ENCODE measurements at regions not wholly inside any gene's neighbourhood (a gene's known extent, or its start where the extent isn't known, plus 50 kb on each side); places are given as distances from the start of the nearest gene placed in this dataset.

DNA sequence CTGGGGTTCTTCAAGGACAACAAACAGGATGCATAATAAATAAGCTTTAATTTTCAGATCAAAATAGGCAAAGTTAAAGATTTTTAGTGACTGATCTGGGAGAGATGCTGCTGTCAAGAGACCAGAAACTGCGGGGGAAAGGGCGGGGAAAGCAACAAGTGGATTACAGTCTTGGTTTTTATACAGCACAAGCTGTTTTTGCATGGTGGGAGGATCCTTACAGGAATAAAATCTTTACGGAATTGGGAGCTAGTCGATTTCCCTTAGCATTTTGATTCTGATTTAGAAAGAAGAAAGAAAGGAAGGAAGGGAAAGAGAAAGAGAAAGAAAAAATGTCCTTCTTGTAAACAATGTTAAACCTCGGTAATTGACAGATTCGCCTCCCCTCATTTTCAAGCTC lies 242.3 kb upstream of the SP8 start:
- Histone ChIP-seq H3K36me3 (ENCODE audit: control insufficient read depth in 1 of 2, insufficient read depth in 2 of 2, low read length in 2 of 2) (no peaks in the 10 kb centered on the region), H3K9ac (ENCODE audit: low read length) (no peak overlapping the region), H3K9me3 (ENCODE audit: control insufficient read depth in 1 of 2, insufficient read depth in 1 of 2, low read depth in 1 of 2, low read length in 2 of 2) (no peaks in the 10 kb centered on the region), H3K4me3 (replicated peaks in 1 of 2; ENCODE audit: low read depth in 1 of 2, low read length in 2 of 2) (no peak overlapping the region), H3K9me2 (ENCODE audit: insufficient read depth) (no peaks in the 10 kb centered on the region), H3K79me2 (ENCODE audit: insufficient read depth, low read length) (no peaks in the 10 kb centered on the region), H4K20me1 (ENCODE audit: insufficient read depth) (no peaks in the 10 kb centered on the region), H3K4me1 (ENCODE audit: control insufficient read depth in 1 of 2, insufficient read depth in 2 of 2, low read length in 2 of 2) (no peaks in the 10 kb centered on the region), H3K27me3 (ENCODE audit: insufficient read depth, low read length) (no peaks in the 10 kb centered on the region), H3K27ac (ENCODE audit: low read depth, low read length) (no peak overlapping the region), H2AFZ (ENCODE audit: low read depth, low read length, poor library complexity, severe bottlenecking) (no peak overlapping the region), H3K4me2 (ENCODE audit: low read length) (no peak overlapping the region)
- POLR2A ChIA-PET, result no interaction called here
- no peak for DNase-seq (ENCODE audit: low read depth, low spot score)
- CTCF ChIA-PET, result no interaction called here
- no peak for ATAC-seq
- RAD21 ChIA-PET (ENCODE audit: low non-redundant PET in 1 of 2, low total read pairs in 2 of 2, uncharacterized antibody in 2 of 2, unreplicated experiment in 2 of 2), result no interaction called here
- TF ChIP-seq MAX (IDR thresholded peaks at IDR 0.05) (no peak), RAD21 (IDR thresholded peaks at IDR 0.05; ENCODE audit: low read depth) (no peak), CBX3 (IDR thresholded peaks at IDR 0.05; ENCODE audit: low read depth) (no peak), JUND (IDR thresholded peaks at IDR 0.05) (no peak), EGR1 (IDR thresholded peaks at IDR 0.05; ENCODE audit: low read depth) (no peak), EZH2 (IDR thresholded peaks at IDR 0.05) (no peak), FOSL1 (IDR thresholded peaks at IDR 0.05; ENCODE audit: low read depth) (no peak), ELF1 (IDR thresholded peaks at IDR 0.05; ENCODE audit: borderline replicate concordance, low read depth) (no peak), ZNF274 (IDR thresholded peaks at IDR 0.05; ENCODE audit: low read depth, low read length) (no peak), ZFX (IDR thresholded peaks at IDR 0.05) (no peak), SIN3A (IDR thresholded peaks at IDR 0.05; ENCODE audit: low read depth) (no peak), EZH2phosphoT487 (IDR thresholded peaks at IDR 0.05; ENCODE audit: borderline replicate concordance) (no peak), YY1 (IDR thresholded peaks at IDR 0.05; ENCODE audit: extremely low read depth, insufficient replicate concordance, low read depth, low read length) (no peak)
- TF ChIP-seq, protein P1, sequence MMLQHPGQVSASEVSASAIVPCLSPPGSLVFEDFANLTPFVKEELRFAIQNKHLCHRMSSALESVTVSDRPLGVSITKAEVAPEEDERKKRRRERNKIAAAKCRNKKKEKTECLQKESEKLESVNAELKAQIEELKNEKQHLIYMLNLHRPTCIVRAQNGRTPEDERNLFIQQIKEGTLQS (IDR thresholded peaks at IDR 0.05), result no peak
- TF ChIP-seq, protein P2, sequence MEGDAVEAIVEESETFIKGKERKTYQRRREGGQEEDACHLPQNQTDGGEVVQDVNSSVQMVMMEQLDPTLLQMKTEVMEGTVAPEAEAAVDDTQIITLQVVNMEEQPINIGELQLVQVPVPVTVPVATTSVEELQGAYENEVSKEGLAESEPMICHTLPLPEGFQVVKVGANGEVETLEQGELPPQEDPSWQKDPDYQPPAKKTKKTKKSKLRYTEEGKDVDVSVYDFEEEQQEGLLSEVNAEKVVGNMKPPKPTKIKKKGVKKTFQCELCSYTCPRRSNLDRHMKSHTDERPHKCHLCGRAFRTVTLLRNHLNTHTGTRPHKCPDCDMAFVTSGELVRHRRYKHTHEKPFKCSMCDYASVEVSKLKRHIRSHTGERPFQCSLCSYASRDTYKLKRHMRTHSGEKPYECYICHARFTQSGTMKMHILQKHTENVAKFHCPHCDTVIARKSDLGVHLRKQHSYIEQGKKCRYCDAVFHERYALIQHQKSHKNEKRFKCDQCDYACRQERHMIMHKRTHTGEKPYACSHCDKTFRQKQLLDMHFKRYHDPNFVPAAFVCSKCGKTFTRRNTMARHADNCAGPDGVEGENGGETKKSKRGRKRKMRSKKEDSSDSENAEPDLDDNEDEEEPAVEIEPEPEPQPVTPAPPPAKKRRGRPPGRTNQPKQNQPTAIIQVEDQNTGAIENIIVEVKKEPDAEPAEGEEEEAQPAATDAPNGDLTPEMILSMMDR (IDR thresholded peaks at IDR 0.05 in 2 of 3, conservative IDR thresholded peaks at IDR 0.05 in 1 of 3; ENCODE audit: borderline replicate concordance in 1 of 3, insufficient read depth in 1 of 3, low read depth in 2 of 3, low read length in 2 of 3), result no peak
- BruUV-seq (replicated peaks), result no TSS peak
- intact Hi-C loops (cut with micrococcal nuclease), result no loop called here

Data from HCT116 (cell line).